ACHN (cell line): ENCODE measurements at regions not wholly inside any gene's neighbourhood (a gene's known extent, or its start where the extent isn't known, plus 50 kb on each side); places are given as distances from the start of the nearest gene placed in this dataset.
"Not testable (repeated sequence)": the region's sequence is repeated elsewhere in the genome, so short reads cannot be mapped to it uniquely, and the experiment has no call there.

Experiments used
- DNase-seq: peaks from one replicate; pipeline ENCODE4 v3.0.0-alpha.2; 2015
- in situ Hi-C: cut with HindIII; loops from 2 replicates; pipeline ENCODE4 v1.10.0; 2017; ENCODE audit warnings: low sequenced_read_pairs, low pct_ligation_motif_present, low pct_unique_long_range_greater_than_20kb

DNA sequence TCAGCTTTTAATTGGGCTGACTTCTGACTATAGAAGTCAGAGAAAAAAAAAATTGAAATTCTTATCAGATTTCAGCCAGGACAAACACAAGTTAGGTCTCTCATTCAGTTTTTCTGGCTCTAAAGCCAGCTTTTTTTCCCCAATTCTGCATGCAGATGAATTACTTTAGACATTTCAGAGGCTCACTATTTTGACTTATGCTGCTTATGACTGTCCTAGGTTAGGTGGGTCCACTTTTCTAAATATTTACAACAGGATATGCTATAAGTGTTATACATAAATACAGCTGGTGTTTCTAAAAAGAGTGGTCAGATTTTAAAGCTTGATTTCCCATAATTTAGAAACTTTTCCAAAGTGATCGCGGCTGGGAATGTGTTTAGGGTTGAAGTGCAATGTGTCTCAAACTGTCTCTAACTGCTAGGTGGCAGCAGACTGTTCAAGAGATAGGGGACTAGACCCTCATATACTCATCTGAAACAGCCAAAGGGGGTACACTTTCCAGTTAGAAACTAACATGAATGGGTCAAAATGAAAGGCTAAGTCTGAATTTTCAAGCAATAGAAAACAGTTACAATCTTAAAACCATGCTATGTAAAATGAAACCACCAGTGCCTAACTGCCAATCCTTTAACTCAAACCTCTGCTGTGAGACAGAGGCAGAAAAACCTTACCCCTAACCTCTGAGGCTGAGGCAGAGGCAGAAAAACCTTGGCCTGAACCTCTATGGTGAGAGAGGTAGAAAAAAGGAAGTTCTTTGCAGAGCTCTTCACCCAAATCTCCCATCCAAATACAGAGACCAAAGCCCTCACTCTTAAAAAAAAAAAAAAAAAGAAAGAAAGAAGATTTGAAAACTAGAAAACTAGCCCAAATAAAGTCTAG is 596.0 kb downstream of the NTRK3 start:
- in situ Hi-C loops, result no loop called here
- no peak for DNase-seq

DNA sequence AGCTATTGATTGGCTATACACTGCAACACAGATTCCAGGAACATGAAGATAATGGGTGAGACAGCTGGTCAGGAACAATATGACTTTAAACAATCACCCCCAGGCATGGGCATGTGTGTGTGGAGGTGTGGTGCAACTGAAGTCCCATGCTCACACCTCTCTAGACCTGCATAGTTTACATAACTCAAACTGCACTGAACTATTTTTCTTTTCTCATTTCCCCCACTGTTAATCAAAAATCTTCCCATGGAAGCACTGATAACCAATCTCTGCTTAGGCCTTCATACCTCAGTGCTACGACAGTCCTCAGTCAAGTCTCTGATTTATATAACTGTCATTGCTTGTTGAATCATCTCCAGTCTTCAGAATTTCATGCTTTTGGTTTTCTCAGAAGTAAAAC is 600.2 kb downstream of the NTRK3 start:
- DNase-seq, result no peak
- in situ Hi-C loops, result no loop called here

DNA sequence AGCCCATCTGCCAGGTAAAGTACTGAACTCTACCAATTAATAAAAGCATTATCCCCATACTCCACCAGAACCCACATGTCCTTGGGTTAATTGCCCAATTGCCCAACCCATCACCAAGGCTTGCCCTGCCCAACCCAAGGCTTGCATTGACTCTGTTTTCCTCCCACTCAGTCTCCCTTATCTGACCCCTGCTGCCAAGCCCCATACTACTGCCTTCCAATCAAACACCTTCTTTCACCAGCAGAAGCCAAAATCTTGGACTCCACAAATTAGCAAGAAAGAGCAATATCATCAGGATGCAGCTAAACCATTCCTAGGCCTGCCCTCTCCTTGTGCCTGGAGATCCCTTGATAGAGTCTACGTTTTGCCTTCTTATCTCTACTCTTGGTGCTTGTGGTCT is 602.9 kb downstream of the NTRK3 start:
- in situ Hi-C loops, result no loop called here
- no peak for DNase-seq

DNA sequence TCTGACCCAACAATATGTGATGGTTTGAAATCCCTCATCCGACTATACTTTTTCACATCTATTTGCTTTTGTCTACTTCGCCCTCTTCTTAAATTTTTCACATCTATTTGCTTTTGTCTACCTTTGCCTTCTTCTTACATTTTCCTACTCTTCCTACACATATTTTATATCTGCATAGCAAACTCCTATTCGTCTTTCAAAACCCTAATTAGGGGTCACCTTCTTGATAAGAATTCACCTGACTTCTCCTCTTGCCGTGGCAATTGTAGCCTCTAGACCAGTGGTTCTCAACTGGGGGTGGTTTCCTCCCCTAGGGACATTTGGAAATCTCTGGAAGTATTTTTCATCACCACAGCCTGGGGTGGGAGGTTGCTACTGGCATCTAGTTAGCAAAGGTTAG is 607.4 kb downstream of the NTRK3 start:
- DNase-seq, result no peak
- in situ Hi-C loops, result no loop called here

DNA sequence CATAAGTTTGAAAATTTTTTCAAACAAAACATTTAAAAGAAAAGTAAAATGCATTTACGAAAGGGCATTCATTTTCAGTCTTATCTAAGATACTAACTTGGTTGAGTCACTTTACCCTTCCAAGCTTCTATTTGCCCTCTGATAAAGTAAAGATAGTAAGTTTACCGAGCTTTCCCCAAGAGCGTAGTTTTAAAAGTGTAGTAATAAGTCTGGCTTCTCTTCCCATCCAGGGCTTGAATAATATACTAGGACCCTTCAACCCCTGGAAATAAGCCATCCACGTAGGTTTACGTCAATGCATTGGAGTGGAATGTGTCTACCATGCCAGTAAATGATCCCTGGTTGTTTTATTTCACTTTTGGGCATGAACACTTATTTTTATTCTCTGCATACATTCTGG is 608.3 kb downstream of the NTRK3 start:
- in situ Hi-C loops, result no loop called here
- DNase-seq, result no peak

DNA sequence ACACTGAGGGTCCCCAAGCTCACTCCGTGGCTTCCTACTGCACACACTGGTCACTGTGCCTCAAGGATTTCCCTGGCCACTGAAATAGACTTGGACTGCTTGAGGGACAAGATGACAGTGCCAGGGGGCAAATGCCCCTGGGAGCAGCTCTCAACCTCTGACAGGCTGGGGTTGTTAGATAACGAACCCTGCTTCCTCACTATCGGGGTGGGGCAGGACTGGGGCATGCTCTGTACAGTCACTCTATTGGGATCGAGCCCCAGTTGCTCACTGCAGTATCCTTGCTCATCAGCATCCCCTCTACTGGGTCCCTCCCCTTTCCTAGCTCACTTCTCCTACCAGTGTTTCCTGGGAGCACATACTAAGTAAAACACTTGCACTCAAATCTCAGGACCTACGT is 610.8 kb downstream of the NTRK3 start:
- DNase-seq, result no peak
- in situ Hi-C loops, result no loop called here

DNA sequence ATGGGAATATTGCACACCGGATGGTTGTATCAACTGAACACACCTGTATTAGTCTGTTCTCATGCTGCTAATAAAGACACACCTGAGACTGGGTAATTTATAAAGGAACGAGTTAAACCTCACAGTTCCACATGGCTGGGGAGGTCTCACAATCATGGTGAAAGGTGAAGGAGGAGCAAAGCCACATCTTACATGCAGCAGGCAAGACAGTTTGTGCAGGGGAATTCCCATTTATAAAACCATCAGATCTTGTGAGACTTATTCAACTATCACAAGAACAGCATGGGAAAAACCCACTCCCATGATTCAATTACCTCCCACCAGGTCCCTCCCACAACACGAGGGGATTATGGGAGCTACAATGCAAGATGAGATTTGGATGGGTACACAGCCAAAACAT is 613.5 kb downstream of the NTRK3 start:
- DNase-seq, in situ Hi-C loops: not testable (repeated sequence)

DNA sequence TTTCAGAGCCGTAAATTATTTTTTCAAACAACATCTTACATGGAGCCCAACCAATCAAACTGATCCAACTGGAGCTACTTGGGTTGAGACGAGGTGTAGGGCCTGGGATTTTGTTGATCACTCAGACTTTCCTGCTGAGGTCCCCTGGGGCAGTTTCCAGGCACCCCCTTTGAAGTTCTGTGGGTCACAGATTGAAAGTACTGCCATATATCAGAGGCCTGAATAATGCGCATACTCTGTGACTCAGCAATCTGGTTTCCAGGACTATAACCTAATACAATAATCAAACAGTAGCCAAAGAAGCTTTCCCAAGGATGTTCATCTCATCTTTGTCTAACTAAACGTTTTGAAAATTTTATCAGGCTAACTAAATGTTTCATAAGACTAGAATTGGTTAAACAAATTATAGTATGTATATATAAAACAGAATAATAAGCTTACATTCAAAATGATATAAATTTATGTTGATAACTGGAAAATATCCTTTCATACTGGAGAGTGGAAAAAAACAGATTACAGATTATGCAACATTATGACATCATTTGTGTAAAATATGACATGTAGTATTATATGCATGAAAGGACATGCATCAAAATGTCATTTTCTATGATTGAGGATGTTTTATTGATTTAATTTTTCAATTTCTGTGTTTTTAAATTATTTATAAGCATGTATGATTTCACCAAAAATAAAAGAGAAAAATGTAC is 617.1 kb downstream of the NTRK3 start:
- no peak for DNase-seq
- in situ Hi-C loops, result no loop called here

DNA sequence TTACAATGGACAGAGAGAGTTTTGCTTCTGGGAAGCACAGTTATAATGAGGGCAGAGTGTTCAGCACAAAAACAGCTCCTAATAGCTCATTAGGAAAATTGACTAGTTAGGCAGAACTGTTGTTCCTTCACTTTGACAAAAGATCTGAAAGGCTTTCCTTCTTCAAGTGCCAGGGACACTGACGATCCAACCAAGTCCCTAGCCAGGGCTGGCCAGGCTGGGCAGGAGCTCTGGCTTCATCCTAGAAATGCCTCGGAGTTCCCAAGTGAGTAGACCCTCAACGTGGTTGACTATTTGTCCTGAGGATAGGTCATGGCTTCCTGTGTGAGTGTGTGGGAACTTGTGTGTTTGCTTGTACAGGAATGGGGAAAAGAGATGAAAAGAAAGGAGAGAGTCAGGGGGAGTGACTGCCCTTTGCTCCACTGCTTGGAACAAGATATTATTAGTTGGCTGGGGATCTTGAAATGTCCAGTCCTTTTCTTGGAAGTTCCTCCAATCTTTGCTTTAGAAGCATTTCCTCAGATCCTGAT is 617.9 kb downstream of the NTRK3 start:
- no peak for DNase-seq
- in situ Hi-C loops, result no loop called here

DNA sequence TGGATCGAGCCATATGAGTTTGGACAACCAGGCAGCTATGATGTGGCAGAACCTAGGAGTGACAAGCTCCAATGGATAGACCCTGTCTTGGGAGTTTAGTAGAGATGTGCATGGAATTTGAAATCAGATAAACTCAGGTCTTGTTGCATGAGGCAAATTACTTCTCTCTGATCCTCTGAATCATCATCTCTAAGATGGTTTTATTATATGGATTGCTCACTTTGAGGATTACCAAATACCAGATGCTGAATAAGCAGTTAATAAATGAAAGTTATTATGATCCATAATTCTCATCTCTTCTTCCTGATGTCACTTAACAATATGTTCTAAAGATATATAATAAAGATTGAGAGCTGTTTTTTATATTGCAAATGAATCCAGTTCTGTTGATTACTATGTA is 622.2 kb downstream of the NTRK3 start:
- in situ Hi-C loops, result no loop called here
- DNase-seq, result no peak

DNA sequence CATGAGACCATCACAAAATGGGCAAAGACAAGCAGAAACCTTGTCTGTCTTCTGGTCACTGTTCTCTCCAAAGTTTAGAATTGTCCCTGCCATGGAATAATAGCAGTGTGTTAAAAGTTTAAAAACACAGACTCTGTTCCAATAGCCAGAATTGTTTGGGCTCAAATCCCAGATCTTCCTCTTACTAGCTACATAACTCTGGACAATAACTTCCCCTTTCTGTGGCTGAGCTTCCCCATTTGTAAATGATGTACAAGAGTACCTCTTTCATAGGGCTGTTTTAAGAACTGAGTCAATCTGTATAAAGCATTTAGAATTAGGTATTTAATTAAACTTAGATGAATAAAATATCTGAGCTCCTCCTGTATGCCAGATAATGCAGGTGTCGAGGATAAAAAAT is 623.0 kb downstream of the NTRK3 start:
- no peak for DNase-seq
- in situ Hi-C loops, result no loop called here

DNA sequence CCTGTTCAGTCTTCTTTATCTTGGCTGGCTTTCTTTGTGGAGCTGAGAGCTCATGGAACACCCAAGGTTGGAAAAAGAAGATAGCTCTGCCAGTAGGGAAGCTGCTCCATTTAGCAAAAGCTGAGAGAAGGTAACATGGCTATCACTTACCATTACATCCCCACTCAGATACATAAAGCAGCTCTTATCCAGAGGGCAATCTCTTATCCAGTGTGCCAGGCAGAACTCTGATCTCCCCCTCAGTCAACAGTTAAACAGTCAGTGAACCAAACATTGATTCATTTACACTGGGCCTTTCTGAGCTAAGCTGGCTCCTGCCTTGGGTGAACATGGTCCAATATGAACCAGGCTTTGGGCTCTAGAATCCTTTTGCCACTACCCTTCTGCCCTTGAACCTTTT is 624.2 kb downstream of the NTRK3 start:
- no peak for DNase-seq
- in situ Hi-C loops, result no loop called here

DNA sequence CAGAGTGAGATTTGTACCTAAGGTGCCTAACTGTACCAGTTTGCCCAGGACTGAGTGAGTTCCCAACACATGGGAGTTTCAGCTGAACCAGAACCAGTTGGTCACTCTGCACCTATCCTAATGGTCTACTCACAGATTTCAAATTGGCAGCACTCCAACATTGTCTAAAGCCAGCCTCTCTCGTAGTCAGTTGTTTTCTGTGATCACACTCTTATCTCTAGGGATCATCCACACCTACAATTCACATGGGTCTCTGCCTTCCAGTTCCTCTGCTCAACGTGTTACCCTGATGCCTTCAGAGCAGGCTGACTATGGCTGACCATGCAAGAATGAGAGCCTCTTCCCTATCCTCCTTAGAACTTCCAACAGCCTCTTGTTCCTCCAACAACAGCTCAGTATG is 624.8 kb downstream of the NTRK3 start:
- no peak for DNase-seq
- in situ Hi-C loops, result no loop called here

DNA sequence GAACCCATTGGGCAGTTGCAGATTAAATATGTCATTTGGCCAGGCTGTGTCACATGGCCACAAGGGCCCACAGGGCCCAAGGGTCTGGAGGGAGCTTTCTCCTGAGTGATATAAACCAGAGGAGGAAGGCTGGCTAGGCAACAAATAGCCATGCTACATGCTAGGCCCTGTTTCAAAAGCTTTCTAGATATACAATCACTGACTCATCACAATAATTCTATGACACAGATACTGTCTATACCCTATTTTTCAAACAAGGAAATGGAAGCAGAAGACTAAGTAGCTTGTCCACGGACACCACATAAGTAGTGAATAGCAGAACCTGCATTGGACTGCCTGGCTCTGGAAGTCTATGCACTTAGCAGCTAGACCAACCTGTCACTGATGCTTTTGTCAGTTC is 625.4 kb downstream of the NTRK3 start:
- no peak for DNase-seq
- in situ Hi-C loops, result no loop called here

DNA sequence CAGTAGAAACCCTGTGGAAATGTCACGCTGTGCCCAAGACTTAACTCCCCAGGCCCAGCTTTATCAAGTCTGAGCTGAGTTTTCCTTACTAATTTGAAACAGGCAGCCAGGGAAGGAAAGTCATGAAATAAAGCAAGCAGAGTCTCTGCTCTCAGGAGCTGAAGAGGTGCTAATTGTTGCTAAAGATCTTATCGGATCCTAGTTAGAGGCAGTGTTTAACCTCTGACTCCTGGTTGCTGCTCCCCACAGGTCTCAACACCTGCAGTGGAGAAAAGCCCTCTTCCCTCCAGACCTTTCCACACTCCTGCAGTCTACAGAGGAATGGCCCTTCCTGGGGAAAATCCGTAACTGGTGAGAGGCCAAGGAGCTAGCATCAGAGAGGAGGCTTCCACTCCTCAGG is 628.2 kb downstream of the NTRK3 start:
- in situ Hi-C loops, result no loop called here
- DNase-seq, result no peak

DNA sequence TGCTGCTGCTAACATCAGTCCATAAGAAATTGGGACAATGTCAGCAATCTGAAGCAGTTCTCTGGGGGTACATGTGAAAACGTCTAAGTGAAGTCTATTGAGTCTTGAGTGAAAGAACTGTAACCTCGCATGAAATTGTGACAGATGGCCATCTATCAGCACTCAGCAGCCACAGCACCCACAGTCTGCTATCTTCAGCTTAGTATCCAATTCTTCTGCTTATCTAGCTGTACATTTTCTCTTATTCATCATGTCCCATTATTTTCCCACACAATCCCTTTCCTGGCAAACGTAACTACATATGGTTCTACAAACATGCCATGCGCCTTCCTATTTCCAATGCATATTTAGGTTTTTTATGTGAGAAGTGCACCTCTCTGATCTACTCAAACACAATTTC is 629.7 kb downstream of the NTRK3 start:
- no peak for DNase-seq
- in situ Hi-C loops, result no loop called here

DNA sequence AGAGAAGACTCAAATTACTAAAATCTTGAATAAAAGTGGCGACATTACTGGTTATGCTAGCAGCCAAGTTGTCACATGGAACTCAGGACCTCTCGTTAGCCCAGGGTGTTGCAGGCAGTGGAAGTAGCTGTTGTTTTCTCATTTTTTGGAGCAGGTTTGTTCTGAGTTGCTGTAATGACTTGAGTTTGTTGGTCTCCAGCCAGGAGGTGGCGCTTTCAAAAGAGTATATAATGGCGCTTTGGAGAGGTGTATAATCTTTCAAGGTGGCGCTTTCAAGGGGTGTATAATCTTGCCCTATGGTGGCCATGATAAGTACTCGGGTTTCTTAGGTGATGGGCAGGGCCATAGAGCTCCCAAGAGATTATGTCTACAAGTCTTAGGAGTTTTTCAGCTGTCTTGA is 632.7 kb downstream of the NTRK3 start:
- no peak for DNase-seq
- in situ Hi-C loops, result no loop called here

DNA sequence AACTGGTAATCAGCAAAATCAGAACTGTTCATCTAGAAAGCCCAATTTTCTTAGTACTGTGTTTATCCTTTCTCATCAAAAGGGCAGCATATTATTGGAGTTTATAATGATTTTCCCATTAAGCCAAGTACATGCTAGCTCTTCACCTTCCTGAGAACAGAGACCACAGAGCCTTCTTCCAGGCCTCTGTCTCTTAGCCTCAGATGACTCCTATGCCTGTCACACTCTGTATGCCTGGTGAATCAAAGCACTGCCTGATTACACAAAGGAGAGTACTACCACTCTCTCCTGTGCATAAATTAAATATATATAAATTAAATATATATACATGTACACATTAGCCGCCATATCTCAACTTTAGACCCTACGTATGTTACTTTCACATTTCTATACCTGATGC is 636.1 kb downstream of the NTRK3 start:
- DNase-seq, result no peak
- in situ Hi-C loops, result no loop called here

DNA sequence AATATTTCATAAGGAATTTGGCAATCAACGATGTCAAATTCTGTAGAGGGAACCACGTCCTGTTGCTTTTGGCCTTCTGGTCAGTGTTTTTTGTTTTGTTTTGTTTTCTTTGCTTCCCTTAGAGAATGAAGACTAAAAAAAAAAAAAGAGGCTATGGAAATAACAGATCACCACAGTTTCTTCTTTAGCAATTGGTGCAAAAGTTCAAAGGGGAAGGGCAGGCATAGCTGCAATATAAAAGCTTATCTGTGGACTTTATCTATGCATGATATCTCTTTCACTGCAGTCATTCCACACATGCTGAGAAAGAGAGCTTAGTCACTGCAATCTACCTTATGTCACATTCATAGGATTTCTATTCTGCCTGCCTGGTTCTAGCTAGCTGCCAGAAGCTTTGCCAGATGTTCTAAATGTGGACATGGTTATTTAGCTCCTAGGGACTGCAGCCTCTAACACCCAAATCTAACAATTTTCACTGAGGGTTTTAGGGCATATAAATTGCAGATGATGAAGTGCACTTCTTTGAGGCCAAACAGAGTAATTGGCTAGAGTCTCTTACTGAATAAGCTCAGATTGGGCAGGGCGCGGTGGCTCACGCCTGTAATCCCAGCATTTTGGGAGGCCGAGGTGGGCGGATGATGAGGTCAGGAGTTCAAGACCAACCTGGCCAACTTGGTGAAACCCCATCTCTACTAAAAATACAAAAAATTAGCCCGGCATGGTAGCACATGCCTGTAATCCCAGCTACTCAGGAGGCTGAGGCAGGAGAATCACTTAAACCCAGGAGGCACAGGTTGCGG is 637.2 kb downstream of the NTRK3 start:
- no peak for DNase-seq
- in situ Hi-C loops, result no loop called here
